ENCODE measurements at regions not wholly inside any gene's neighbourhood (a gene's known extent, or its start where the extent isn't known, plus 50 kb on each side); places are given as distances from the start of the nearest gene placed in this dataset.
"Not testable (repeated sequence)": the region's sequence is repeated elsewhere in the genome, so short reads cannot be mapped to it uniquely, and the experiment has no call there.

GRCh38 chr6:121593011-121593641 is 157.7 kb downstream of the GJA1 start:
- TF ChIP-seq, protein P1, sequence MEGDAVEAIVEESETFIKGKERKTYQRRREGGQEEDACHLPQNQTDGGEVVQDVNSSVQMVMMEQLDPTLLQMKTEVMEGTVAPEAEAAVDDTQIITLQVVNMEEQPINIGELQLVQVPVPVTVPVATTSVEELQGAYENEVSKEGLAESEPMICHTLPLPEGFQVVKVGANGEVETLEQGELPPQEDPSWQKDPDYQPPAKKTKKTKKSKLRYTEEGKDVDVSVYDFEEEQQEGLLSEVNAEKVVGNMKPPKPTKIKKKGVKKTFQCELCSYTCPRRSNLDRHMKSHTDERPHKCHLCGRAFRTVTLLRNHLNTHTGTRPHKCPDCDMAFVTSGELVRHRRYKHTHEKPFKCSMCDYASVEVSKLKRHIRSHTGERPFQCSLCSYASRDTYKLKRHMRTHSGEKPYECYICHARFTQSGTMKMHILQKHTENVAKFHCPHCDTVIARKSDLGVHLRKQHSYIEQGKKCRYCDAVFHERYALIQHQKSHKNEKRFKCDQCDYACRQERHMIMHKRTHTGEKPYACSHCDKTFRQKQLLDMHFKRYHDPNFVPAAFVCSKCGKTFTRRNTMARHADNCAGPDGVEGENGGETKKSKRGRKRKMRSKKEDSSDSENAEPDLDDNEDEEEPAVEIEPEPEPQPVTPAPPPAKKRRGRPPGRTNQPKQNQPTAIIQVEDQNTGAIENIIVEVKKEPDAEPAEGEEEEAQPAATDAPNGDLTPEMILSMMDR (IDR thresholded peaks at IDR 0.05): no peak
- no peak for TF ChIP-seq ZFX (IDR thresholded peaks at IDR 0.05; ENCODE audit: borderline replicate concordance)
- H3K27ac ChIP-seq: no peak overlapping the region

- H3K27ac ChIP-seq: no peak overlapping the region
- no peak for TF ChIP-seq ZFX (IDR thresholded peaks at IDR 0.05; ENCODE audit: borderline replicate concordance)
- TF ChIP-seq, protein P1 (IDR thresholded peaks at IDR 0.05): no peak
Measured at GRCh38 chr6:121594053-121594452, 158.6 kb downstream of the GJA1 start.

DNA sequence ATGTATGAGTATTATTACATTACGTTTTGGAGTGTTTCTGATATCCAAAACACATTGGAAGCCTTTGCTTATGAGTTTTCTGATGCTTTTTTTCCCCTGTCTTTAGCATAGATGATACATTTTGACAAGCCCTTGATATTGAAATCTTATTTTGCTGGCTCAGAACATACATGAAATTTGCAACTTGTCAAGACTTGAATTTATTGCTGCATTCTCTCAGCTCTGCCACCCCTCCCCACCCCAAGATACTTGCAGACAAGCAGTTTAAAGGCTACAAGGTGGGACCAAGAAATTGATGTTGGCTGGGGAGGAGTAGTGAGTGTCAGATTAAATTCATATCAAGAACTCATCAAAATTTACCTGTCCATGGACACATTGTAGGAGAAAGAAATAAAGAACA is 160.2 kb downstream of the GJA1 start:
- H3K27ac ChIP-seq: no peak overlapping the region
- TF ChIP-seq ZFX (IDR thresholded peaks at IDR 0.05; ENCODE audit: borderline replicate concordance): no peak
- TF ChIP-seq, protein P1 (IDR thresholded peaks at IDR 0.05): no peak

- TF ChIP-seq, protein P1 (IDR thresholded peaks at IDR 0.05): no peak
- TF ChIP-seq ZFX (IDR thresholded peaks at IDR 0.05; ENCODE audit: borderline replicate concordance): no peak
- H3K27ac ChIP-seq: no peak overlapping the region
Measured at GRCh38 chr6:121596441-121596840, 161.0 kb downstream of the GJA1 start.

GRCh38 chr6:121597654-121598053 is 162.2 kb downstream of the GJA1 start:
- TF ChIP-seq ZFX (IDR thresholded peaks at IDR 0.05; ENCODE audit: borderline replicate concordance): no peak
- TF ChIP-seq, protein P1 (IDR thresholded peaks at IDR 0.05): no peak
- no peak overlapping the region for H3K27ac ChIP-seq

- not testable (repeated sequence) for H3K27ac ChIP-seq
Measured at GRCh38 chr6:121599331-121599730, 163.9 kb downstream of the GJA1 start.

DNA sequence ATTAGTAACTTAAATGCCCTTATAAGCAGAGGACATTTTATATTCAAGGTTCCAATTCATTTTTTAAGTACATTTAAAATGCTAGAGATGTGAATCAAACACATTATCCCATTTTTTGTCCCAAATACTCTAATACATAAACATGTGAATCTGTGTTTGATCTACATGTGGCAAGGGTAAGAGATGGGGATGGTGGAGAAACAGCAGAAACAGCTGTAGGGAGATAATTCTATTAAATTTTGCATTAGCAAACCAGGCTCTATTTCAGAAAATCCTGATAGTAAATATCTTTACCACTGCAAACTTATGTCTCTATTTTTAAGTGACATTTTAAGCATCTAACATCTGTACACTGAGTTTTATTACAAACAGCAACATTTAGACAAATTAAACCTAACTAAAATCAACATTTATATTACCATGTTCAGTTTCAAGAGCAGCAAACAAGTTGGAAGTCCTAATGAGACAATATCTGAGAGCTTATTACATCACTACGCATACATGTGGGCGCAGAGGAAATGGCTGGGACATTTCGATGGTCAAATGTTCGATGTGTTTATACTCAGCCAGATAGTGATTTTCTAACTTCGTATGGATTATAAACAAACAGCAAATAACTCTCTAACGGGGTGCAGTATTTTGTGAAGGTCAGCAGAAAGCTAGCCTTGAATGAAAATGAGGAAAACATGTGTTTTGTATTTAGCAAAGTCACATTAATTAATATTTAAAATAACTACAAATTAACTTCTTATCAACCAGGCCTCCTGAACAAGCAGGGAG is 165.1 kb downstream of the GJA1 start:
- TF ChIP-seq, protein P1 (IDR thresholded peaks at IDR 0.05): no peak
- no peak for TF ChIP-seq ZFX (IDR thresholded peaks at IDR 0.05; ENCODE audit: borderline replicate concordance)
- no peak overlapping the region for H3K27ac ChIP-seq
